Heart left ventricle (tissue), 13 donors: ENCODE measurements at regions not wholly inside any gene's neighbourhood (a gene's known extent, or its start where the extent isn't known, plus 50 kb on each side); places are given as distances from the start of the nearest gene placed in this dataset.

Experiments used
- CTCF ChIP-seq, 12 donors: fragments of 200-600 bp; sonication (generic) in 4 of 12; IDR thresholded peaks; one replicate each; pipeline versions ENCODE4 v1.5.0 to v1.8.0; 2018 to 2022; ENCODE audit warnings: antibody characterized with exemption in 12 of 12, mild to moderate bottlenecking in 5 of 12
- POLR2A ChIP-seq, 2 donors: fragments of 450-650 bp; IDR thresholded peaks; one replicate each; pipeline ENCODE4 v1.6.1; 2017; ENCODE audit warnings: antibody characterized with exemption in 2 of 2, mild to moderate bottlenecking in 2 of 2, moderate library complexity in 2 of 2
- donor health status: ischemic (EF 13 %, LVEDD 7.1; RV severe dilation, severe dysfunction).
- donor health status: DM: no; HTN: yes; CAD: no.
- donor health status: DM: no; HTN: no; CAD: no.
- donor health status: ischemic (EF 25% LVEDD 6.9; RV normal size, moderate dysfunction).
- donor health status: ischemic (EF 25% LVEDD 5.7; RV mildly dilated, moderate dysfunction).
- donor health status: ischemic (EF 35%, LVEDD 5.7; RV mildly dilated, moderate dysfunction).
- donor health status: nonischemic (EF 11% LVEDD 7.7; RV severe dilation, severe dysfunction).
- donor health status: DM: yes; HTN: yes; CAD: no.
- donor health status: PGD.
- donor health status: ischemic (EF 29% LVEDD 5.4; RV normal size, mild dysfunction).
- donor health status: nonischemic (EF 23%, LVEDD 6.1; RV moderate dilation, normal function).

DNA sequence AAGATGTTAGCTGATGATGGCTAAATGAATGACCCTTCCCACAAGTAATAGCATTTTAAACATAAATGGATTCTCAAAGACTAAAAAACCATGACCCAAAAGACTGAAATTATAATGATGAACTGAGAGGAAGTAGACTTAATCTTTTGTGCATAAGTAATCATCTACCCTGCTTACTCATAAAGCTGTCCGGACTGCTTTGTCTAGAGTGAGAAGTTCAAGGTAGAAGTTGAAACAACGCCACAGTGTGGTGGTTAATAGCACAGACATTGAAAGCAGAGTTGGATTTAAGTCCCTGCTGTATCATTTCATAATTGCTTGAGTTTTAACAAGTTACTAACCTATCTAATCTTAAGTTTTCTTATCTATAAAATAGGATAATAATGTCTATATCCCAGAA is 346.6 kb downstream of the CENPC start:
- TF ChIP-seq CTCF (IDR thresholded peaks at IDR 0.05) (peak in 5 of 12 donors; percentile 6 to 35 (median 24)), POLR2A (IDR thresholded peaks at IDR 0.05) (no peak)
